GM12801 (cell line): ENCODE measurements at regions not wholly inside any gene's neighbourhood (a gene's known extent, or its start where the extent isn't known, plus 50 kb on each side); places are given as distances from the start of the nearest gene placed in this dataset.

Experiments used
- CTCF ChIP-seq: IDR thresholded peaks from one replicate; pipeline ENCODE4 v1.5.1; 2011; ENCODE audit warnings: control low read depth; ENCODE audit not compliant: insufficient read length; ENCODE audit errors: extremely low read depth

GRCh38 chr10:109173937-109174336, 749.4 kb downstream of the XPNPEP1 start:
- no peak for TF ChIP-seq CTCF

- TF ChIP-seq CTCF: no peak
Measured at GRCh38 chr10:109173121-109173520, 750.2 kb downstream of the XPNPEP1 start.

- TF ChIP-seq CTCF: no peak
Measured at GRCh38 chr10:109166935-109167334, 756.4 kb downstream of the XPNPEP1 start.

- TF ChIP-seq CTCF: no peak
Measured at GRCh38 chr10:109159351-109159750, 764.0 kb downstream of the XPNPEP1 start.

- no peak for TF ChIP-seq CTCF
Measured at GRCh38 chr10:109156396-109156795, 766.9 kb downstream of the XPNPEP1 start.

- no peak for TF ChIP-seq CTCF
Measured at GRCh38 chr10:109149666-109150350, 773.5 kb downstream of the XPNPEP1 start.

GRCh38 chr10:109127363-109127762, 795.9 kb downstream of the XPNPEP1 start:
- TF ChIP-seq CTCF: no peak
